NCI-H345 (cell line): ENCODE measurements at regions not wholly inside any gene's neighbourhood (a gene's known extent, or its start where the extent isn't known, plus 50 kb on each side); places are given as distances from the start of the nearest gene placed in this dataset.

Source experiments
- DNase-seq: peaks from one replicate; lab custom pipeline; 2025; lab: John Stamatoyannopoulos, UW

DNA sequence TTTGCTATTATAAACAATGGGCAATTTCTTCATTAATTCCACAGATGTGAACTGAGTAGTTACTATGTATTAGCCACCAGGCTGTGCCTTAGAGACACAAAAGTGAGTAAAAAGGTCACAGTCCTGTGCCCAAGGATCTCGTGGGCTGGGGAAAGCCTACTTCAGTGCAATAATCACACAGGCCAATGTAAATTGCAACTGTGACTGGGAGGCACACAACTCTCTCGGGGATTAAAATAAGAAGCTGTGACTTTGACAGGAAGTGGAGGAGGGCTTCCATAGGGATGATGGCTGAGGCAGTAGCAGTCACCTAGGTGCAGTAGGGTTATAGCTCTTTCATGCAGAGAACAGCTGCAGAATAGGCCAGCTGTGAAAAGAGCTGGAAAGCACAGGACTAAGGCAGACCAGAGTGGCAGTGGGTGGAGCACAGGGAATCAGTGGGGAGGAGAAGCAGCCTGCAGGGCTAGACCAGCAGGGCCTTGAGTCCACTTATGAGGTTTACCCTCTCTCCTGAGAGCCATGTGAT lies 121.9 kb downstream of the MAB21L3 start:
- DNase-seq = no peak

- no peak for DNase-seq
Measured at GRCh38 chr1:116234429-116234828, 123.2 kb downstream of the MAB21L3 start.

GRCh38 chr1:116239916-116240315 lies 128.7 kb downstream of the MAB21L3 start:
- no peak for DNase-seq

DNA sequence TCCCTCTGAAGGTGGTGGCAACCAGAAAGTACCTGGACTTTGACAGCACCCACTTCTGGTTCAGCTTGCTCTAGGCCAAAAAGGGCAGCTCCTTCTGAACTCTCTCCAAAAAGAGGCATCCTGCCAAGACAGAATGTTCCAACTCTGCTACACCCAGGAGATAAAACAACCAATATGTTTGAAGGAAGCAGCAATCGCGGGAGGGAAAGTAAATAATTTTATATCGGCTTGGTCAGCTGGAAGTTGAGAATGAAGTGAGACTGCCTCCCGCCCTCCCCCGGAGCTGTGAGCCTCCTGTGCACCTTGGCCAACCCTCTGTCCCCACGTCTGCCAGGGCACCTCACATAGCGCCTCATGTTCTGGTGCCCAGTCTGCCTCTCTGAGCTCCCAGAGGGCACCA lies 130.3 kb upstream of the ATP1A1 start:
- DNase-seq = no peak

- DNase-seq = no peak
Measured at GRCh38 chr1:116243333-116244054, 129.6 kb upstream of the ATP1A1 start.

DNA sequence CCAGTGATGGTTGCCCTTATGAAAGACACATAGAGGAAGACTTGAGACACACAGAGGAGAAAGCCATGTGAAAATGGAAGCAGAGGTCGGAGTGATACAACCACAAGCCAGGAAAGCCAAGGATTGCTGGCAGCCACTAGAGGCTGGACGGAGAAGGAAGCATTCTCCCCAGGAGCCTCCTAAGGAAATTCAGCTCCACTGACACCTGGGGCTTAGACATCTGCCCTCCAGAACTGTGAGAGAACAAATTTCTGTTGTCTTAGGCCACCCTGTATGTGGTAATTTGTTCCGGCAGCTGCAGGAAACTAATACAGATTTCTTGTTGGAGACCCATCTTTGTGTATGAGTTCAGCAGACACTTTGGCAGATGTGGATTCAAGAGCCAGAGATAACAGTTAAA lies 126.9 kb upstream of the ATP1A1 start:
- no peak for DNase-seq

DNA sequence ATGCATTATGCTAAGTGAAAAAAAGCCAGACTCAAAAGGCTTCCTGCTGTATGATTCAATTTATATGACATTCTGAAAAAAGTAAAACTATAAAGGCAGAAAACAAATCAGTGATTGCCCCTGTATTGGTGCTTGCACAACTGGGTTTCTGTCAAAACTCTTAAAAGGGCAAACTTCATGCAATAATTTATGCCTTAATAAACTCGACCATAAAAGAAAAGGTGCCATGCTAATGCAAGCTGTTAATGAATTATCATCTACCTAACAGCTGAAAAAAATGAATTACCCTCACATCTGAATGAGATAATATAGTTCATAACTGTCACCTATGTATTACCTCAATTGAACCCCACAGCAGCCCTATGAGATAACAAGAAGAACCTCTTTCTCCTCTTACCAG lies 120.8 kb upstream of the ATP1A1 start:
- DNase-seq = no peak

DNA sequence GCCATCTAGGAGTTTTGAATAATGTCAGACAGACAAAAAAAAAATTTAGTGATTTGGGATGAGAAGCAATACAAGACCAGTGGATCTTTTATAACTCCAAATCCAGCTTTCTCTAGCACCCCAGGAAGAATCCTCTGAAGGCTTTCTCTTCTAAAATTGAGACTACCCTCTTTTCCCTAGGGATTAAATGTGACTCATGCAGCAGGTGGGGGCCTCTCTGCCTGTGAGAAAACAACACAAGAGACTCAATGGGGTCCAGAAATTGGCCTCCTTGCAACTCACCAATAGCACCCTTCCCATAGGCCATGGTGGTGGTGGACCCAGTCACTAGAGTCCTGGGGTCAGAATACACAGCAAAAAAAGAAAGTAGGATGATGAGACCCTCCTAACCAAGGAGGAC lies 120.3 kb upstream of the ATP1A1 start:
- DNase-seq = no peak

DNA sequence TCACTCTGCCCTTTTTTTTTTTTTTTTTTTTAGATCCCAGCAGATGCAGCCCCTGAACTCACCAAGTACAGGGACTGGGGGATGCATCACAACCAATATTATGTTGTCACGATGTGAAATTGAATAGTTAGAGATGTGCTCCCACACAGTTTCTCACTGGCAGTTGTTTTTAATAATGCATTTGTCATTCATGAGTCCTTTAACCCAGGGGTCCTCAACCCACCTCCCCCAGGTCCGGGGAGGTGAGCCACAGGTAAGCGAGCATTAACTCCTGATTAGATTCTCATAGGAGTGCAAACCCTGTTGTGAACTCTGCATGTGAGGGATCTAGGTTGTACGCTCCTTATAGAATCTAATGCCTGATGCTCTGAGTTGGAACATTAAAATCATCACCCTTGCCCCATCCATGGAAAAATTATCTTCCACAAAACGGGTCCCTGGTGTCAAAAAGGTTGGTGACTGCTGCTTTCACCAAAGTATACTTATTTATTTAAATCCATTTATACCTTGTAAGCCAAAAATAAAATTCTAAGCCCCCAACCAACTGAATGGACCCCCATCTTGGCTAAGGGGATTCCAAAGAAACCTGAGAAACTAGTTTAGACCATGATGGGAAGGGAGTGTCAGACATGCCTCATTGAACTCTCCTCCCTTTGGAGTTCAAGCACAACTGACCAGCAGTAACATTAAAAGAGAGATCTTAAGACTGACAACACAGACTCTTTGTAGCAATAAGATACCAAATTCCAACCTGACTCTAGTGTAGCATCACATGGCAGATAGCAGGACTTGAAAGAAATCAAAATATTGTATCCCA lies 119.3 kb upstream of the ATP1A1 start:
- DNase-seq = no peak

GRCh38 chr1:116254776-116255175 lies 118.3 kb upstream of the ATP1A1 start:
- no peak for DNase-seq

DNA sequence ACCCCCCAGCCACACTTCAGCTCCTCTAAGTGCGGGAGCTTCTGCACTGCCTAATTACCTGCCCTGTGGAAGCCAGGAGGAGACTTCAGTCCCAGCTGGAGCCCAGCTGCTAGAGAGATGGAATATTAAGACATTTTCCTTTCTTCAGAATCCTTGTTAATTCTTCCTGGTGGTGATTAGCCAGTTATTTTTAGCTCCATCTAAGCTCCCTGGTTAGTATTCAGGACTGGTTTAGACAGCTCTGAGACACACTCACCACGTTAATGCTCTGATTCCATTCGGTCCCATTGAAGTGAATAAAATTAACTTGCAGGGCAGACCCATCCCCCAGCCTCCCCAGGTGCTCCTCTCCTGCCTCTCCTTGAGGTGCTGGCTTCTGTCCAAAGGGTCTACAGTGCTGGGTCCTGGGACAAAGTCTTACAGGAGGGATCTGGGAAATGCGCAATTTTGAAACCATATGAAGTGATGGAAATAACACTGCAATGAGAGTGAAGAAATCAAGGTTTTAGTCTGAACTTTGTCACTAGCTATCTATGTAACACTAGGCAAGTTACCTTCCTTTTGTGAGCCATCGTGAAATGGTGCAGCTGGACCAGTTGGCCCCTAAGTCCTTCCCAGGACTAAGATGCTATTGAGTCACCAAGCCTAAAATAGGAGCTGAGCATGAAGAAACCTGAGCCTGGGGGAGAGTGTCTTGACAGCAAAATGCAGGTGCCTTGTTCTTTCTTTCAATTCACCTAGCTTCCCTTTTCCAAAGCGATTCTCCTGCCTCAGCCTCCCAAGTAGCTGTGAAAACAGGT lies 117.4 kb upstream of the ATP1A1 start:
- no peak for DNase-seq

GRCh38 chr1:116256286-116256649 lies 116.8 kb upstream of the ATP1A1 start:
- no peak for DNase-seq

DNA sequence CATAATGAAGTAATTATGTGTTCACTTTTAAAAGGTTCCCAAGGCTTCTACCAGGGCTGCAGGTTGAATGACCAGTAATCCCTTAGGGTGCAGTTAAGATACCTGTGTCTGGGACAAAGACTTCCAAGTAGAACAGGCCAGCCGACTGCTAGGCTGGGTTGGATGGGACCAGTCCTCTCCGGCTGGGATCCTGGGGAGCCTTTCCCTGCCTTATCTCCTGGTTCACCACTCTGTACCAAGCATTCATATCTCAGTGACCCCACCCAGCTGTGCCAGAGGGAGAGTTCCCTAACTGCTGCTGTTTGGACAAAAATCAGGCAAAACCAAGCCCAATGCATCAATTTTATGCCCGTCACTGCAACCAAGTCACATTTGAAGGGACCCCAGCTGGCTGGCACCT lies 116.2 kb upstream of the ATP1A1 start:
- DNase-seq = no peak

GRCh38 chr1:116257341-116257767 lies 115.7 kb upstream of the ATP1A1 start:
- DNase-seq = no peak

DNA sequence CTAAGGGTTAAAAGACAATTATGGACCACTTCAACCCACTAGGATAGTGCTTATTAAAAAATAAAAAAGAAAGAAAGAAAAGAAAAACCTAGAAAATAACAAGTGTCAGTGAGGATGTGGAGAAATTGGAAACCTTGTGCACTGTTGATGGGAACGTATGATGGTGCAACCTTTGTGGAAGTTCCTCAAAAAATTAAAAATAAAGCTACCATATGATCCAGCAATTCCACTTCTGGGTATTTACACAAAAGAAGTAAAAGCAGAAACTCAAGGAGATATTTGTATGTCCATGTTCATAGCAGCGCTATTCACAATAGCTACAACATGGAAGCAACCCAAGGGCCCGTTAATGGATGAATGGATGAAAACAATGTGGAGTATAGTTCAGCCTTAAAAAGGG lies 115.2 kb upstream of the ATP1A1 start:
- DNase-seq = no peak

DNA sequence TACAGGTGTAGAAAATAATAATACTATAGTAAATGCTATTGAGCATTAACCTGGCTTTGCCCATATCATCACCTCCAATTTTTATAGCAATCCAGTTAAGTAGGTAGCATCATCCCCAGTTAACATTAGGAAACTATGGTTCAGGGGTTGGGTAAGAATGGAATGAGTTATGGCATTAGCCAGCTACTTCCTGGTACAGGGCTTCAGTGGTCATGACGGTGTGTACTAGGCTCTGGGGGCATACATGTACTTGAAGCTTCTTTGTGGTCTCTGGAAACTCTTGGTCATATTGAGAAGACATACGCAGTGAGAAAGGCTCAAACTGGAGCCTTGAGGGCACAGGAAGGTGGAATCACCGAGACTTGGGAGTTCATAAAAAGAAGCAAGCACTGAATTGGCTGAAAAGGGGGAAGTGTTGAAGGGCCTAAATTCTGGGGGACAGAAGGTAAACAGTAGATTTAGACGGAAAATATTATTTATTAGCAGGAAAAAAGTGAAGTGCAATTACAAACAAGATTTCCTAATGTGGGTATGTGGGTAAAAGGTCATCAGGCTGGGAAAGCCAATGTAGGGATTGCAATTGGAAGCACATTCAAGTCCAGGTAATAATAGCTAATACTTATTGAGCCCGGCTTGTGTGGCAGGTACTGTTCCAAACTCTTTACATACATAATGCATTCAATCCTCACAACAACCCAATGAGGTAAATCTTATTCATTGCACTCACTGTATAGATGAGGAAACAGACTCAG lies 114.2 kb upstream of the ATP1A1 start:
- DNase-seq = no peak

DNA sequence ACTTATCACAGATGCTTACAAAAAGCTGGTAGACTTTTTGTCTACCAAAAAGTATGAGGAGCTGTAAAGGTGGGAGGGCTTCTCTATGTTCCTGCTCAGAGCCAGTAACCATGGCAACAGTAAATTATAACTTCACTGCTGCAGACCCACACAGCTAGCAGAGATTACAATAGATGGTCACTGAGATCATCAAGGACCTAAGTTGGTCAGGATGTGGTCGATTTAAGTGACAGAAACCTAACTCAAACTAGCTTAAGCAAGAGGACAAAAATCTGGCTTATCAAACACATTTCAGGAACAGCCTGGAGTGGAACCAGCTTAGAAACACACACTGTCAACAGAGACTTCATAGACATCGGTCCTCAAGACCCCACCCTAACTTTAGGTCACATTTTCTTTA lies 113.4 kb upstream of the ATP1A1 start:
- no peak for DNase-seq

GRCh38 chr1:116260115-116260514 lies 112.9 kb upstream of the ATP1A1 start:
- DNase-seq = no peak

DNA sequence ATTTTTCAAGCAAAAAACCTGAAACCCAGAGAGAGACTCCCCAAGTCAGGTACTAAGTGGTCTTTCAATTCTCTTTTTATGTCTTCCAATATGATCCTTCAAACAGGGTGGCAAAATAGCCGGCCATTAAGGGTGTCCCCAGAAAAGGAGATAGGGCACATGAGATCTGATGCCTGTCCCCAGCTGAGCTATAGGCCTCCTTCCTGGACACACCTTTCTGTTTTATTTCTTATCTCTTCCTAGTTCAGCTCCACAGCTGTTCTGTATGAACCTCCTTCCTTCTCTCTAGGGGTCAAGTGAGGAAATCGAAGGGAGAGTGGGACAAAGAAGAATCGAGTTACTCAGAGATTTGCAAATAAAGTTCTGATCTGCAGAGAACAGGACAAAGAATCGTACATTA lies 112.4 kb upstream of the ATP1A1 start:
- no peak for DNase-seq

GRCh38 chr1:116261227-116261626 lies 111.8 kb upstream of the ATP1A1 start:
- DNase-seq = no peak

DNA sequence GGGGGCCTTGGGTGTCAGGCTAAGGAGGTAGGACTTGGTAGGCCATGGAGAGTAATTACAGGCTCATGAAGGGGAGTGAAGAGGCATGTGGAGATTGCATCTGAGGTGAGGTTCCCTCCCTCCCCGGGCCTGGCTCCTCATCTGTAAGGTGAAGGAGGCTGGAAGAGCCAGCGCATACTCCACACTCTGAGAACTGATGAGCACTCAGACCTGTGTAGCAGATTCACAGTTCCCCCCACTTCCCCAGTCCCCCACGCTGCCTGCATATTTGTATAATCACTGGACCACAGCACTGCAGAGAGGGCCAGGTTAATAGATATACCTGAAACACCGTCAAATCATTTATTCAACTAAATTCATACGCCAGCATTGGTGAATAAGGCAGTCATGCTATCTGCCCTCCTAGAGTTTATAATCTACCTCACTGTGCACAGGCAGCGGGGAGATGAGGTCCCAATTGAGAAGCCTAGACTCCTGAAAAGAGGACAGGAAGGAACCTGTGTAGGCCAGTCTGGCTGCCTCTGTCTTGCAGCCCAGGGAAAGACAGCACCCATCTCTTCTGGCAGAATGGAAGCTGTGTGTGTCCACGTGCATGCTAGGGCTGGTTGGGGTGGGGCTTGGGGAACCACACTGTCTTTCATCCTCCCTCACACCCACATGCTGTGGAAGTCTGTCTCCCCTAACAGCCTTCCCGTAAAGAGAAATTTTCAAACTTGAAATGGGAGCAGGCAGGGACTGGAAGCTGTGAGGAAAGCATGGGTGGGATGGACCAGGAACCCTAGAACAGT lies 110.6 kb upstream of the ATP1A1 start:
- DNase-seq = no peak
